A549 (cell line): ENCODE measurements at regions not wholly inside any gene's neighbourhood (a gene's known extent, or its start where the extent isn't known, plus 50 kb on each side); places are given as distances from the start of the nearest gene placed in this dataset.

ENCODE experiments used
- ATAC-seq, 2 experiments: fragments of 200-7000 bp in 1 of 2; fragments of >200 bp in 1 of 2; cut with Nextera tagmentation in 1 of 2; cut with Tn5 transposase in 1 of 2; 3 replicates each; pipeline versions ENCODE4 v1.8.0 to v1.9.1; 2018 to 2020; ENCODE audit warnings: mild to moderate bottlenecking in 1 of 2, moderate library complexity in 1 of 2
- CTCF ChIA-PET: fragments of 300-600 bp; sonication (Branson Sonifier 250); formaldehyde crosslinking; extraction: SDS; loops from one replicate; lab custom pipeline; 2021; ENCODE audit warnings: antibody characterized with exemption, inconsistent platforms; lab: Yijun Ruan, JAX
- POLR2A ChIA-PET: fragments of 350-600 bp; formaldehyde crosslinking; extraction: SDS; loops from one replicate; lab custom pipeline; 2021; ENCODE audit warnings: antibody characterized with exemption, inconsistent platforms; lab: Yijun Ruan, JAX
- DNase-seq, 2 experiments: peaks; one replicate each; pipeline versions ENCODE4 v3.0.0 to v3.0.0-alpha.2; 2011 to 2016; ENCODE audit warnings: low read depth in 1 of 2, low spot score in 1 of 2
- FAIRE-seq: peaks from 2 replicates; lab custom pipeline; 2011; peaks lifted over from hg19 to GRCh38; lab: Jason Lieb, UNC
- H3K27ac ChIP-seq, 2 experiments: fragments of >200 bp; sonication (Bioruptor Twin); formaldehyde crosslinking; 3 replicates each; pipeline ENCODE4 v1.5.1; 2016 to 2017
- H3K4me1 ChIP-seq: fragments of >200 bp; sonication (Bioruptor Twin); formaldehyde crosslinking; 3 replicates; pipeline ENCODE4 v1.6.1; 2016
- H3K4me2 ChIP-seq: fragments of >200 bp; sonication (Bioruptor Twin); formaldehyde crosslinking; 3 replicates; pipeline ENCODE4 v1.6.1; 2016
- H3K4me3 ChIP-seq: fragments of >200 bp; sonication (Bioruptor Twin); formaldehyde crosslinking; 3 replicates; pipeline ENCODE4 v1.5.1; 2016
- H3K9me3 ChIP-seq: fragments of >200 bp; sonication (Bioruptor Twin); formaldehyde crosslinking; 3 replicates; pipeline ENCODE4 v1.6.1; 2016
- ATOH8 ChIP-seq: fragments of 250-450 bp; sonication (Bioruptor Pico); IDR thresholded peaks from 2 replicates; pipeline ENCODE4 v1.5.0; 2020; ENCODE audit warnings: low read depth, mild to moderate bottlenecking, moderate library complexity
- BHLHE40 ChIP-seq: IDR thresholded peaks from 2 replicates; pipeline ENCODE4 v1.6.1; 2012; ENCODE audit warnings: low read depth, low read length, inconsistent platforms
- CBX2 ChIP-seq: fragments of 200-600 bp; sonication (generic); IDR thresholded peaks from 2 replicates; pipeline ENCODE4 v1.6.1; 2016; ENCODE audit warnings: low read depth, mild to moderate bottlenecking, borderline replicate concordance
- CBX8 ChIP-seq: fragments of 200-600 bp; sonication (generic); IDR thresholded peaks from 2 replicates; pipeline ENCODE4 v1.6.1; 2016
- CEBPB ChIP-seq, 2 experiments: fragments of >200 bp in 1 of 2; sonication (Bioruptor Twin) in 1 of 2; formaldehyde crosslinking in 1 of 2; IDR thresholded peaks; 2 replicates each; pipeline ENCODE4 v1.6.1; 2012 to 2016
- CHD4 ChIP-seq: fragments of 200-600 bp; sonication (generic); IDR thresholded peaks from 2 replicates; pipeline ENCODE4 v1.6.1; 2016; ENCODE audit warnings: antibody characterized with exemption, mild to moderate bottlenecking, borderline replicate concordance
- EHF ChIP-seq: fragments of 250-450 bp; sonication (Bioruptor Pico); IDR thresholded peaks from 2 replicates; pipeline ENCODE4 v1.5.0; 2020; ENCODE audit warnings: mild to moderate bottlenecking
- EHMT2 ChIP-seq: fragments of 200-600 bp; sonication (generic); IDR thresholded peaks from 2 replicates; pipeline ENCODE4 v1.6.1; 2016; ENCODE audit warnings: antibody characterized with exemption, low read depth, mild to moderate bottlenecking, moderate library complexity
- ELK1 ChIP-seq: fragments of 150-350 bp; IDR thresholded peaks from 2 replicates; pipeline ENCODE4 v1.6.1; 2014; ENCODE audit warnings: low read depth, mild to moderate bottlenecking, low read length
- ESRRA ChIP-seq: fragments of 150-350 bp; IDR thresholded peaks from 2 replicates; pipeline ENCODE4 v1.6.1; 2014; ENCODE audit warnings: mild to moderate bottlenecking, low read length, borderline replicate concordance
- FOSB ChIP-seq: fragments of 250-450 bp; sonication (Bioruptor Pico); IDR thresholded peaks from 2 replicates; pipeline ENCODE4 v1.5.0; 2020; ENCODE audit warnings: mild to moderate bottlenecking, moderate library complexity
- FOSL2 ChIP-seq, 2 experiments: fragments of 450-650 bp in 1 of 2; fragments of >200 bp in 1 of 2; sonication (Bioruptor Twin) in 1 of 2; formaldehyde crosslinking; IDR thresholded peaks; 2 replicates each; pipeline versions ENCODE4 v1.5.0 to v1.6.1; 2016 to 2020; ENCODE audit warnings: mild to moderate bottlenecking in 1 of 2, moderate library complexity in 1 of 2
- FOXS1 ChIP-seq: fragments of 250-450 bp; sonication (Bioruptor Pico); IDR thresholded peaks from 2 replicates; pipeline ENCODE4 v1.5.0; 2020; ENCODE audit warnings: mild to moderate bottlenecking, moderate library complexity
- GATA3 ChIP-seq: IDR thresholded peaks from 2 replicates; pipeline ENCODE4 v1.6.1; 2012; ENCODE audit warnings: borderline replicate concordance
- HMGXB4 ChIP-seq: fragments of 250-450 bp; sonication (Bioruptor Pico); IDR thresholded peaks from 2 replicates; pipeline ENCODE4 v1.5.0; 2021; ENCODE audit warnings: mild to moderate bottlenecking, moderate library complexity, borderline replicate concordance
- HOXA7 ChIP-seq: fragments of 250-450 bp; sonication (Bioruptor Pico); IDR thresholded peaks from 2 replicates; pipeline ENCODE4 v1.5.0; 2020; ENCODE audit warnings: mild to moderate bottlenecking, moderate library complexity
- JUNB ChIP-seq: fragments of >200 bp; sonication (Bioruptor Twin); formaldehyde crosslinking; IDR thresholded peaks from 2 replicates; pipeline ENCODE4 v1.6.1; 2016
- KDM1A ChIP-seq: fragments of 200-600 bp; sonication (generic); IDR thresholded peaks from 2 replicates; pipeline ENCODE4 v1.6.1; 2016; ENCODE audit warnings: low read depth, mild to moderate bottlenecking
- KDM5A ChIP-seq: fragments of 200-600 bp; sonication (generic); IDR thresholded peaks from 2 replicates; pipeline ENCODE4 v1.6.1; 2016; ENCODE audit warnings: antibody characterized with exemption, mild to moderate bottlenecking
- MAFK ChIP-seq: fragments of 450-650 bp; IDR thresholded peaks from 2 replicates; pipeline ENCODE4 v1.6.1; 2014; ENCODE audit not compliant: partially characterized antibody
- MAZ ChIP-seq: fragments of 150-350 bp; IDR thresholded peaks from 2 replicates; pipeline ENCODE4 v1.6.1; 2014; ENCODE audit warnings: antibody characterized with exemption, low read depth, low read length, borderline replicate concordance
- NFE2L2 ChIP-seq: fragments of 150-350 bp; conservative IDR thresholded peaks from 2 replicates; pipeline ENCODE4 v1.6.1; 2014; ENCODE audit warnings: low read length
- NPAS2 ChIP-seq: fragments of 250-450 bp; sonication (Bioruptor Pico); IDR thresholded peaks from 2 replicates; pipeline ENCODE4 v1.8.0; 2022; ENCODE audit warnings: mild to moderate bottlenecking, moderate library complexity, borderline replicate concordance
- NR3C1 ChIP-seq: fragments of >200 bp; sonication (Bioruptor Twin); formaldehyde crosslinking; IDR thresholded peaks from 3 replicates; pipeline ENCODE4 v1.6.1; 2017
- PBX3 ChIP-seq: IDR thresholded peaks from 2 replicates; pipeline ENCODE4 v1.6.1; 2012
- PHF8 ChIP-seq: fragments of 200-600 bp; sonication (generic); IDR thresholded peaks from 2 replicates; pipeline ENCODE4 v1.6.1; 2016; ENCODE audit warnings: low read depth, mild to moderate bottlenecking, antibody characterized with exemption, moderate library complexity, borderline replicate concordance
- POLR2AphosphoS2 ChIP-seq: conservative IDR thresholded peaks from 2 replicates; pipeline ENCODE4 v1.6.1; 2012; ENCODE audit warnings: low read length, improper control_type of control experiment, inconsistent platforms
- RARB ChIP-seq: fragments of 250-450 bp; sonication (Bioruptor Pico); IDR thresholded peaks from 2 replicates; pipeline ENCODE4 v1.8.0; 2021; ENCODE audit warnings: mild to moderate bottlenecking, moderate library complexity
- RFX5 ChIP-seq: fragments of 450-650 bp; IDR thresholded peaks from 2 replicates; pipeline ENCODE4 v1.7.1; 2014; ENCODE audit warnings: antibody characterized with exemption, mild to moderate bottlenecking, moderate library complexity
- RNF2 ChIP-seq: fragments of 200-600 bp; sonication (generic); IDR thresholded peaks from 2 replicates; pipeline ENCODE4 v1.6.1; 2016; ENCODE audit warnings: low read depth, mild to moderate bottlenecking, antibody characterized with exemption, moderate library complexity, borderline replicate concordance
- TFCP2L1 ChIP-seq: fragments of 250-450 bp; sonication (Bioruptor Pico); IDR thresholded peaks from 2 replicates; pipeline ENCODE4 v1.5.0; 2021; ENCODE audit warnings: mild to moderate bottlenecking
- ZC3H11A ChIP-seq: fragments of 450-650 bp; IDR thresholded peaks from 2 replicates; pipeline ENCODE4 v1.6.1; 2014; ENCODE audit warnings: antibody characterized with exemption, mild to moderate bottlenecking
- WGBS: methylation state at CpG from one replicate; pipeline ENCODE4 v1.1.6; 2017; ENCODE audit errors: missing lambda C conversion rate; 5-methylcytosine and 5-hydroxymethylcytosine counted together

GRCh38 chrX:39201305-39201990, 400.2 kb downstream of the MID1IP1 start:
- Histone ChIP-seq H3K4me1 (no peaks in the 10 kb centered on the region), H3K4me3 (no peak overlapping the region), H3K9me3 (no peaks in the 10 kb centered on the region), H3K4me2 (no peak overlapping the region), H3K27ac (no peak overlapping the region)
- no peak for DNase-seq
- WGBS: 31% methylated on average over 6 of the region's 6 CpGs
- TF ChIP-seq EHF (CRISPR knock-in tag) (no peak), RARB (CRISPR knock-in tag) (no peak), MAFK (no peak), RFX5 (peak; percentile 68; the same call in 1 of the 2 replicates), NPAS2 (CRISPR knock-in tag) (no peak)
- POLR2A ChIA-PET: no interaction called here
- CTCF ChIA-PET: no interaction called here
- FAIRE-seq: no peak
- ATAC-seq: no peak

GRCh38 chrX:39202641-39203040, 401.4 kb downstream of the MID1IP1 start:
- H3K4me2 ChIP-seq: no peak overlapping the region
- no peak overlapping the region for H3K4me3 ChIP-seq
- H3K27ac ChIP-seq: no peak overlapping the region
- FAIRE-seq: no peak
- 0% methylated on average over 1 of the region's 1 CpG for WGBS
- POLR2A ChIA-PET: no interaction called here
- TF ChIP-seq GATA3: no peak
- no peak for TF ChIP-seq ELK1
- TF ChIP-seq CHD4: no peak
- no peak for TF ChIP-seq MAZ
- no peak for TF ChIP-seq NR3C1
- TF ChIP-seq CBX8: no peak
- no peak for TF ChIP-seq EHMT2
- TF ChIP-seq ATOH8: no peak
- TF ChIP-seq BHLHE40: no peak
- no peak for TF ChIP-seq EHF (CRISPR knock-in tag)
- no peak for TF ChIP-seq NPAS2 (CRISPR knock-in tag)
- no peak for TF ChIP-seq POLR2AphosphoS2
- no peak for TF ChIP-seq KDM5A
- TF ChIP-seq CEBPB (IDR thresholded peaks at IDR 0.05): no peak
- TF ChIP-seq TFCP2L1: no peak
- TF ChIP-seq PBX3: no peak
- TF ChIP-seq FOSB: no peak
- TF ChIP-seq, all 56 proteins: peak for 0
- no peak for ATAC-seq
- Histone ChIP-seq H3K4me1 (no peaks in the 10 kb centered on the region), H3K9me3 (no peaks in the 10 kb centered on the region)
- DNase-seq: no peak
- CTCF ChIA-PET: no interaction called here

GRCh38 chrX:39203427-39203826, 402.2 kb downstream of the MID1IP1 start:
- TF ChIP-seq ZC3H11A: no peak
- TF ChIP-seq JUNB: no peak
- no peak for TF ChIP-seq CBX2
- no peak for TF ChIP-seq FOXS1 (CRISPR knock-in tag)
- TF ChIP-seq FOSL2 (IDR thresholded peaks at IDR 0.05): no peak
- TF ChIP-seq FOSL2 (CRISPR knock-in tag; IDR thresholded peaks at IDR 0.05): no peak
- no peak for TF ChIP-seq HMGXB4
- no peak for TF ChIP-seq PHF8
- no peak for TF ChIP-seq RFX5
- no peak for TF ChIP-seq NFE2L2
- no peak for TF ChIP-seq KDM1A
- TF ChIP-seq HOXA7 (CRISPR knock-in tag): no peak
- no peak for TF ChIP-seq ESRRA
- no peak for TF ChIP-seq CBX8
- TF ChIP-seq RNF2: no peak
- TF ChIP-seq, all 56 proteins: peak for 0
- no peaks in the 10 kb centered on the region for H3K4me1 ChIP-seq
- no peak for ATAC-seq
- ChIA-PET CTCF (interaction anchor here (1.2 kb wide), 1 partner anchor 54 kb away, joined by 4 read pairs; no protein-coding TSS in a partner anchor), POLR2A (no interaction called here)
- H3K4me2 ChIP-seq: no peak overlapping the region
- no peaks in the 10 kb centered on the region for H3K9me3 ChIP-seq
- no peak for DNase-seq
- 21% methylated on average over 3 of the region's 3 CpGs for WGBS
- H3K27ac ChIP-seq: no peak overlapping the region
- FAIRE-seq: no peak
- H3K4me3 ChIP-seq: no peak overlapping the region
